SK-N-MC (cell line): ENCODE measurements at regions not wholly inside any gene's neighbourhood (a gene's known extent, or its start where the extent isn't known, plus 50 kb on each side); places are given as distances from the start of the nearest gene placed in this dataset.

Source experiments
- EZH2 ChIP-seq: fragments of 200-600 bp; sonication (generic); IDR thresholded peaks from one replicate; pipeline ENCODE4 v1.6.1; 2017; ENCODE audit warnings: antibody characterized with exemption
- FOXP2 ChIP-seq: optimal IDR thresholded peaks from 2 replicates; pipeline ENCODE3; 2011; ENCODE audit warnings: mild to moderate bottlenecking, moderate library complexity; ENCODE audit not compliant: insufficient read depth; ENCODE audit errors: extremely low read length, control extremely low read depth
- POLR2AphosphoS5 ChIP-seq: IDR thresholded peaks from 2 replicates; pipeline ENCODE4 v1.6.1; 2012; ENCODE audit warnings: mild to moderate bottlenecking, low read depth, low read length, borderline replicate concordance

DNA sequence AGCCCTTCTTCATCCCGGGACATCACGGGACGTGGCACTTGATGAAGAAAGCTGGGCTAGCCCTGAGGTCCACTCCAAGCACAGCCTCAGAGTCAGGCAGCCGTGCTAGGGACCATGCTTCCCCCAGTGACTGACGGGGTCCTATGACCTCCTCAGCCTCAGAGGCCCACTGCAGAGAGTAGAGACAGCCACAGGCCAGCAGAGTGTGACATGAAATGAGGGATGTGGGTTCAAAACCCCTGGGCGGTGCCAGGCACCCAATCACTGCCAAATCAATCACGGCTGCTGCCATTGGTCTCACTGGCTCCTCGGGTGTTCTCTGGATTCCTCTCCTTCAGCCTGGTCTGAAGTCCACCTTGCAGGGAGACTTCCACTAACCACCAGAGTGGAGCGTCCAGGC is 197.7 kb upstream of the CDH4 start:
- TF ChIP-seq POLR2AphosphoS5 = no peak
- TF ChIP-seq EZH2 = no peak
- TF ChIP-seq FOXP2 = no peak
